ENCODE measurements at regions not wholly inside any gene's neighbourhood (a gene's known extent, or its start where the extent isn't known, plus 50 kb on each side); places are given as distances from the start of the nearest gene placed in this dataset.

GRCh38 chr3:3499012-3499562 is 300.1 kb upstream of the LRRN1 start:
- H3K4me1 ChIP-seq = no peaks in the 10 kb centered on the region
- H3K36me3 ChIP-seq = no peaks in the 10 kb centered on the region
- no peak for DNase-seq
- no peaks in the 10 kb centered on the region for H3K9me3 ChIP-seq
- TF ChIP-seq, protein P1, sequence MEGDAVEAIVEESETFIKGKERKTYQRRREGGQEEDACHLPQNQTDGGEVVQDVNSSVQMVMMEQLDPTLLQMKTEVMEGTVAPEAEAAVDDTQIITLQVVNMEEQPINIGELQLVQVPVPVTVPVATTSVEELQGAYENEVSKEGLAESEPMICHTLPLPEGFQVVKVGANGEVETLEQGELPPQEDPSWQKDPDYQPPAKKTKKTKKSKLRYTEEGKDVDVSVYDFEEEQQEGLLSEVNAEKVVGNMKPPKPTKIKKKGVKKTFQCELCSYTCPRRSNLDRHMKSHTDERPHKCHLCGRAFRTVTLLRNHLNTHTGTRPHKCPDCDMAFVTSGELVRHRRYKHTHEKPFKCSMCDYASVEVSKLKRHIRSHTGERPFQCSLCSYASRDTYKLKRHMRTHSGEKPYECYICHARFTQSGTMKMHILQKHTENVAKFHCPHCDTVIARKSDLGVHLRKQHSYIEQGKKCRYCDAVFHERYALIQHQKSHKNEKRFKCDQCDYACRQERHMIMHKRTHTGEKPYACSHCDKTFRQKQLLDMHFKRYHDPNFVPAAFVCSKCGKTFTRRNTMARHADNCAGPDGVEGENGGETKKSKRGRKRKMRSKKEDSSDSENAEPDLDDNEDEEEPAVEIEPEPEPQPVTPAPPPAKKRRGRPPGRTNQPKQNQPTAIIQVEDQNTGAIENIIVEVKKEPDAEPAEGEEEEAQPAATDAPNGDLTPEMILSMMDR (IDR thresholded peaks at IDR 0.05) = no peak
- no peak for TF ChIP-seq EP300 (IDR thresholded peaks at IDR 0.05)
- no peak for TF ChIP-seq POLR2AphosphoS5 (IDR thresholded peaks at IDR 0.05)
- no peak overlapping the region for H3K4me3 ChIP-seq
- intact Hi-C loops (cut with DNase I) = no loop called here
- WGBS, 2 donors = 83 to 88% methylated on average over 1 of the region's 1 CpG
- H3K27me3 ChIP-seq = no peaks in the 10 kb centered on the region
- H3K27ac ChIP-seq = no peak overlapping the region

DNA sequence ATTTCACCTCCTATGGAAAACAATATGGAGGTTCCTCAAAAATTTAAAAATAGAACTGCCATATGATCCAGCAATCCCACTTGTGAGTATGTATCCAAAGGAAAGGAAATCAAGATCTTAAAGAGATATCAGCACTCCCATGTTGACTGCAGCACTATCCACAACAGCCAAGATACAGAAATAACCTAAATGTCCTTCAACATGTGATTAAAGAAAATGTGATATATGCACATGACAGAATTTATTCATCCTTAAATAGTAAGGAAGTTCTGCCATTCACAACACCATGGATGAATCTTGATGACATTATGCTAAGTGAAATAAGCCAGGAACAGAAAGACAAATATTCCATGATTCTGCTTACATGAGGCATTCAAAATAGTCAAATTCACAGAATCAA is 303.6 kb upstream of the LRRN1 start:
- H3K27me3 ChIP-seq = no peaks in the 10 kb centered on the region
- no peaks in the 10 kb centered on the region for H3K9me3 ChIP-seq
- H3K36me3 ChIP-seq = no peaks in the 10 kb centered on the region
- no peak for DNase-seq
- intact Hi-C loops (cut with DNase I) = no loop called here
- H3K27ac ChIP-seq = no peak overlapping the region
- no peak for TF ChIP-seq EP300 (IDR thresholded peaks at IDR 0.05)
- TF ChIP-seq POLR2AphosphoS5 (IDR thresholded peaks at IDR 0.05) = no peak
- TF ChIP-seq, protein P1 (IDR thresholded peaks at IDR 0.05) = no peak
- TF ChIP-seq POLR2A (IDR thresholded peaks at IDR 0.05) = no peak
- no peak overlapping the region for H3K4me3 ChIP-seq
- no peaks in the 10 kb centered on the region for H3K4me1 ChIP-seq

DNA sequence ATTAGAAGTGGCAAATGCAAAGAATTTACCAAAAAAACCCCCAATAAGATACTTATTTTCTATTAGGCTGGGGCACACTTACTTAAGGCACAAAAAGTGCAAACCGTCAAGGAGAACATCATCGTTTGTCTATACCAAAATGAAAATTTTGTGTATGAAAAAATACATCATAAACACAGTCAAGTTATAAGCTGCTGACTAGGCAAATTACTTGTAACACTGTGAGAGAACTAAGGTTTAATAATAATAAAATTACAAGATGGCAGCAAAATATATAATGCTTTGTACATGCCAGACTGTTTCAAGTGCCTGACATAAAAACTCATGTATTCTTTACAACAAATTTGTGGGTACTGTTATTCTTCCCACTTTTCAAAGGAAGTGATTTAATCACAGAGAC is 297.2 kb upstream of the CRBN start:
- H3K27me3 ChIP-seq = no peaks in the 10 kb centered on the region
- intact Hi-C loops (cut with DNase I) = no loop called here
- no peaks in the 10 kb centered on the region for H3K36me3 ChIP-seq
- H3K9me3 ChIP-seq = no peaks in the 10 kb centered on the region
- no peak overlapping the region for H3K27ac ChIP-seq
- DNase-seq = no peak
- WGBS, 2 donors = 93% methylated on average over 2 of the region's 2 CpGs
- H3K4me3 ChIP-seq = no peak overlapping the region
- no peaks in the 10 kb centered on the region for H3K4me1 ChIP-seq
- no peak for TF ChIP-seq EP300 (IDR thresholded peaks at IDR 0.05)
- no peak for TF ChIP-seq POLR2AphosphoS5 (IDR thresholded peaks at IDR 0.05)
- TF ChIP-seq, protein P1 (IDR thresholded peaks at IDR 0.05) = no peak

GRCh38 chr3:3468596-3468995 is 289.1 kb upstream of the CRBN start:
- no peaks in the 10 kb centered on the region for H3K9me3 ChIP-seq
- H3K4me3 ChIP-seq = no peak overlapping the region
- no peaks in the 10 kb centered on the region for H3K4me1 ChIP-seq
- H3K36me3 ChIP-seq = no peaks in the 10 kb centered on the region
- no peaks in the 10 kb centered on the region for H3K27me3 ChIP-seq
- DNase-seq = no peak
- no peak overlapping the region for H3K27ac ChIP-seq
- WGBS, 2 donors = 83 to 88% methylated on average over 2 of the region's 2 CpGs
- TF ChIP-seq POLR2AphosphoS5 (IDR thresholded peaks at IDR 0.05) = no peak
- TF ChIP-seq POLR2A (IDR thresholded peaks at IDR 0.05) = no peak
- TF ChIP-seq, protein P1 (IDR thresholded peaks at IDR 0.05) = no peak
- TF ChIP-seq EP300 (IDR thresholded peaks at IDR 0.05) = no peak
- intact Hi-C loops (cut with DNase I) = no loop called here

DNA sequence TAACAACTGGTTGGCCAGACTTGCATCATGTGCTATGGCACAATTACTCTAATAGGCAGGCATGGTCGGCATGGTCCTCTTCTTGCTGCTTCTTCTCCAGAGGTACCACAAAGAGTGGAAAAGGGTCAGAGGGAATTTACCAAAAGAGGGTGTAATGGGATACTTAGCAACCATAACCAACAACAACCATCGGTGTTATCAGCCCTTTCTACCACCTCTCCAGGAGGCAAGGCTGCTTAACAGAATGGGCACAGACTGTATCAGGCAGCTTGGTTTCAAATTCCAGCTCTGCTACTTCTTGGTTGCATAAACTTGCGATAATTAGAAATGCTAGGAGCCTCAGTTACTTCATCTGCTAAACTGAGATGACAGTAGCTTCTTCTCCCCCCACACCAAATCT is 284.6 kb upstream of the CRBN start:
- Histone ChIP-seq H3K27me3 (no peaks in the 10 kb centered on the region), H3K4me1 (no peaks in the 10 kb centered on the region), H3K9me3 (peaks cover 0 to 3% (median 0%) of the 10 kb centered on the region in 4 donors), H3K4me3 (no peak overlapping the region), H3K27ac (no peak overlapping the region), H3K36me3 (no peaks in the 10 kb centered on the region)
- WGBS, 2 donors = 65 to 80% methylated on average over 3 of the region's 3 CpGs
- TF ChIP-seq, protein P1 (IDR thresholded peaks at IDR 0.05) = no peak
- TF ChIP-seq POLR2A (IDR thresholded peaks at IDR 0.05) (no peak), POLR2AphosphoS5 (IDR thresholded peaks at IDR 0.05) (no peak), EP300 (IDR thresholded peaks at IDR 0.05) (no peak)
- intact Hi-C loops (cut with DNase I) = no loop called here
- DNase-seq = no peak
